T-helper 1 cell (primary cell): ENCODE measurements at regions not wholly inside any gene's neighbourhood (a gene's known extent, or its start where the extent isn't known, plus 50 kb on each side); places are given as distances from the start of the nearest gene placed in this dataset.
"Not testable (repeated sequence)": the region's sequence is repeated elsewhere in the genome, so short reads cannot be mapped to it uniquely, and the experiment has no call there.

Source experiments
- DNase-seq, 5 donors: peaks; one replicate each; pipeline ENCODE4 v3.0.0-alpha.2; 2012 to 2020

- no peak for DNase-seq
Observed at GRCh38 chr5:101326766-101327165, 423.7 kb upstream of the ST8SIA4 start.

GRCh38 chr5:101316401-101316800, 413.3 kb upstream of the ST8SIA4 start:
- DNase-seq = not testable (repeated sequence)

- no peak for DNase-seq
Observed at GRCh38 chr5:101306391-101307137, 403.5 kb upstream of the ST8SIA4 start.

GRCh38 chr5:101296477-101296876, 393.4 kb upstream of the ST8SIA4 start:
- no peak for DNase-seq

GRCh38 chr5:101292199-101292598, 389.1 kb upstream of the ST8SIA4 start:
- no peak for DNase-seq

GRCh38 chr5:101290761-101291160, 387.7 kb upstream of the ST8SIA4 start:
- DNase-seq = not testable (repeated sequence)

GRCh38 chr5:101288633-101289032, 385.6 kb upstream of the ST8SIA4 start:
- no peak for DNase-seq

- no peak for DNase-seq
Observed at GRCh38 chr5:101284736-101285375, 381.8 kb upstream of the ST8SIA4 start.

- not testable (repeated sequence) for DNase-seq
Observed at GRCh38 chr5:101283938-101284337, 380.9 kb upstream of the ST8SIA4 start.

GRCh38 chr5:101278917-101279316, 375.8 kb upstream of the ST8SIA4 start:
- DNase-seq = no peak

GRCh38 chr5:101278011-101278687, 375.1 kb upstream of the ST8SIA4 start:
- DNase-seq = no peak

GRCh38 chr5:101271945-101272344, 368.9 kb upstream of the ST8SIA4 start:
- no peak for DNase-seq

GRCh38 chr5:101271416-101271815, 368.3 kb upstream of the ST8SIA4 start:
- DNase-seq = no peak

GRCh38 chr5:101260857-101261256, 357.8 kb upstream of the ST8SIA4 start:
- DNase-seq = no peak

- no peak for DNase-seq
Observed at GRCh38 chr5:101253096-101253495, 350.0 kb upstream of the ST8SIA4 start.

GRCh38 chr5:101244621-101245020, 341.5 kb upstream of the ST8SIA4 start:
- no peak for DNase-seq

GRCh38 chr5:101212942-101213514, 309.9 kb upstream of the ST8SIA4 start:
- no peak for DNase-seq

GRCh38 chr5:101206534-101206933, 303.5 kb upstream of the ST8SIA4 start:
- no peak for DNase-seq

GRCh38 chr5:101205065-101205464, 302.0 kb upstream of the ST8SIA4 start:
- not testable (repeated sequence) for DNase-seq

GRCh38 chr5:101180365-101180764, 277.3 kb upstream of the ST8SIA4 start:
- DNase-seq = not testable (repeated sequence)

GRCh38 chr5:101176605-101177004, 273.5 kb upstream of the ST8SIA4 start:
- DNase-seq = no peak

GRCh38 chr5:101174981-101175380, 271.9 kb upstream of the ST8SIA4 start:
- no peak for DNase-seq

GRCh38 chr5:101163088-101163487, 260.0 kb upstream of the ST8SIA4 start:
- DNase-seq = no peak
